ENCODE measurements at regions not wholly inside any gene's neighbourhood (a gene's known extent, or its start where the extent isn't known, plus 50 kb on each side); places are given as distances from the start of the nearest gene placed in this dataset.

GRCh38 chr1:184188037-184188436, 136.5 kb downstream of the TSEN15 start:
- WGBS (ENCODE audit: extremely low coverage, insufficient read length, low lambda C conversion rate): no CpG with 5 or more reads among the region's 2 CpGs
- no peaks in the 10 kb centered on the region for H3K79me2 ChIP-seq (ENCODE audit: insufficient read depth, low read length)
- H3K4me3 Mint-ChIP-seq: no peak overlapping the region
- no peak overlapping the region for H4K5ac ChIP-seq (ENCODE audit: insufficient read length, low read depth, low read length)
- no peak overlapping the region for H3K4me2 ChIP-seq (ENCODE audit: insufficient read depth, insufficient read length, low read length)
- no peak overlapping the region for H3K4ac ChIP-seq (ENCODE audit: low read depth, low read length)
- no peaks in the 10 kb centered on the region for H3K4me1 ChIP-seq (ENCODE audit: insufficient read depth, low read length)
- H2AK5ac ChIP-seq (ENCODE audit: insufficient read length, low read length): no peak overlapping the region
- no peak overlapping the region for H2BK120ac ChIP-seq (ENCODE audit: low read depth, low read length, poor library complexity, severe bottlenecking)
- no peak overlapping the region for H3K9ac ChIP-seq (ENCODE audit: extremely low read depth, insufficient read length, low read length)
- no peak overlapping the region for H2BK12ac ChIP-seq (ENCODE audit: insufficient read length, low read depth, low read length)
- no peak overlapping the region for H3K14ac ChIP-seq (ENCODE audit: insufficient read depth, low read length)
- H3K79me1 ChIP-seq (ENCODE audit: insufficient read depth, low read depth, low read length, poor library complexity, severe bottlenecking): no peaks in the 10 kb centered on the region
- no peak overlapping the region for H3K18ac ChIP-seq (ENCODE audit: insufficient read length, low read depth, low read length)
- H4K20me1 ChIP-seq (ENCODE audit: control insufficient read depth, insufficient read depth, insufficient read length): no peaks in the 10 kb centered on the region
- H3K27me3 ChIP-seq (ENCODE audit: insufficient read depth, low read length): no peaks in the 10 kb centered on the region
- H3K23me2 ChIP-seq (ENCODE audit: insufficient read length, low read depth, low read length, poor library complexity, severe bottlenecking): no peaks in the 10 kb centered on the region
- H2BK15ac ChIP-seq (ENCODE audit: low read depth, low read length): no peak overlapping the region
- peaks cover 2% of the 10 kb centered on the region; the same call in 1 of the 2 replicates for H3K27me3 Mint-ChIP-seq (ENCODE audit: low read depth)
- no peak for DNase-seq
- no peaks in the 10 kb centered on the region for H3K9me3 Mint-ChIP-seq
- H3K23ac ChIP-seq (ENCODE audit: insufficient read length, low read depth, low read length): no peak overlapping the region
- TF ChIP-seq, protein P1, sequence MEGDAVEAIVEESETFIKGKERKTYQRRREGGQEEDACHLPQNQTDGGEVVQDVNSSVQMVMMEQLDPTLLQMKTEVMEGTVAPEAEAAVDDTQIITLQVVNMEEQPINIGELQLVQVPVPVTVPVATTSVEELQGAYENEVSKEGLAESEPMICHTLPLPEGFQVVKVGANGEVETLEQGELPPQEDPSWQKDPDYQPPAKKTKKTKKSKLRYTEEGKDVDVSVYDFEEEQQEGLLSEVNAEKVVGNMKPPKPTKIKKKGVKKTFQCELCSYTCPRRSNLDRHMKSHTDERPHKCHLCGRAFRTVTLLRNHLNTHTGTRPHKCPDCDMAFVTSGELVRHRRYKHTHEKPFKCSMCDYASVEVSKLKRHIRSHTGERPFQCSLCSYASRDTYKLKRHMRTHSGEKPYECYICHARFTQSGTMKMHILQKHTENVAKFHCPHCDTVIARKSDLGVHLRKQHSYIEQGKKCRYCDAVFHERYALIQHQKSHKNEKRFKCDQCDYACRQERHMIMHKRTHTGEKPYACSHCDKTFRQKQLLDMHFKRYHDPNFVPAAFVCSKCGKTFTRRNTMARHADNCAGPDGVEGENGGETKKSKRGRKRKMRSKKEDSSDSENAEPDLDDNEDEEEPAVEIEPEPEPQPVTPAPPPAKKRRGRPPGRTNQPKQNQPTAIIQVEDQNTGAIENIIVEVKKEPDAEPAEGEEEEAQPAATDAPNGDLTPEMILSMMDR (conservative IDR thresholded peaks at IDR 0.05): no peak
- H3K36me3 Mint-ChIP-seq (ENCODE audit: insufficient read depth in 1 of 3, low read depth in 3 of 3): no peaks in the 10 kb centered on the region
- H3K4me1 Mint-ChIP-seq: peaks cover 0 to 6% of the 10 kb centered on the region in 2 experiments; a peak in 1 of 4 replicates
- H4K91ac ChIP-seq (ENCODE audit: insufficient read length, low read depth, low read length): no peak overlapping the region
- H3T11ph ChIP-seq (ENCODE audit: low read length): no peak overlapping the region
- no peak overlapping the region for H3K27ac Mint-ChIP-seq
- H2BK20ac ChIP-seq (ENCODE audit: low read depth, low read length, poor library complexity, severe bottlenecking): no peak overlapping the region
- H2AFZ ChIP-seq (ENCODE audit: low read length): no peak overlapping the region
- H3K27ac ChIP-seq (ENCODE audit: insufficient read length, low read depth, low read length): no peak overlapping the region
- no peak overlapping the region for H3K56ac ChIP-seq (ENCODE audit: insufficient read length, low read depth, low read length)
- H3K9me3 ChIP-seq (ENCODE audit: control insufficient read depth, low read depth, low read length): no peaks in the 10 kb centered on the region
- no peak overlapping the region for H2BK5ac ChIP-seq (ENCODE audit: insufficient read length, low read length)
- H4K8ac ChIP-seq (replicated peaks; ENCODE audit: insufficient read length, low read depth, low read length): no peak overlapping the region
